HT1080 (cell line): ENCODE measurements at regions not wholly inside any gene's neighbourhood (a gene's known extent, or its start where the extent isn't known, plus 50 kb on each side); places are given as distances from the start of the nearest gene placed in this dataset.
A peak's percentile ranks its signal among the peaks of the same experiment; 100 is the strongest.

Experiments used
- DNase-seq: peaks from one replicate; pipeline ENCODE4 v3.0.0-alpha.2; 2015; ENCODE audit warnings: low read depth

- peak; percentile 58 for DNase-seq
Measured at GRCh38 chr13:72379581-72379980, 347.8 kb downstream of the MZT1 start.

DNA sequence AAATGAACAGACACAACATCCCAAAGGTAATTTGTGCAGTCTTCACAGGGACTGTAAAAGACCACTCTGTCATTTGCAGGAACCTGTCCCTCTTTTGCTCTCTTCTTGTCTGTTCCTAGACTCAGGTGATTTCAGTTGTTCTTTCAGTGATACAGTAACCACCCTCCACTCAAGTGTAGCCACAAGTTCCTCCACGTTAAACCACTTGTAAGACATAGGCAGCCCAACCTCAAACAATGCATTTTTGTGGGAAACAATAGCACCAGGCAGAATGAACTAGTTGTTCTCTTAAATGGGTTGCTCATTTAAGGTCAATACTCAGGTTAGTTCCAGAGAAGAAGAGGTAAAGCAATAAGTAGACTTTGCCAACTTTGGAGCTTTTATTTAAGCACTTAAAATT, 359.4 kb downstream of the MZT1 start:
- DNase-seq = no peak

DNA sequence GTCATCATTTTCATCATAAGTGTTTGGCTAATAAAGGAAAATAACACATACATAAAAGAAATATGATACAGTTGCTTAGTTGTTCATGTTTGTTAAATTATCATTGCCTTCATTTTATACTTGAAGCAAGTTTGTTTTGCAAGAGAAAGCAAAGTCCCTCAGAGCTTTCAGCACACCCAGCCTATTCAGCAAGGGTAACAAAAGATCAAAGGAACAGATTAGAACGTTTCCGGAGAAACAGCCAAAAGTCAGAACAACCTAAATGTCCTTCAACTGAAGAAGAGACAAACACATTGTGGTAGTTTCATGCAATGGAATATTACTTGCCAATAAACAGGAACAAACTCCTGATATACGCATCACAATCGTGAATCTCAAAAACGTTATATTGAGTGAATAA, 380.7 kb downstream of the MZT1 start:
- DNase-seq = no peak

DNA sequence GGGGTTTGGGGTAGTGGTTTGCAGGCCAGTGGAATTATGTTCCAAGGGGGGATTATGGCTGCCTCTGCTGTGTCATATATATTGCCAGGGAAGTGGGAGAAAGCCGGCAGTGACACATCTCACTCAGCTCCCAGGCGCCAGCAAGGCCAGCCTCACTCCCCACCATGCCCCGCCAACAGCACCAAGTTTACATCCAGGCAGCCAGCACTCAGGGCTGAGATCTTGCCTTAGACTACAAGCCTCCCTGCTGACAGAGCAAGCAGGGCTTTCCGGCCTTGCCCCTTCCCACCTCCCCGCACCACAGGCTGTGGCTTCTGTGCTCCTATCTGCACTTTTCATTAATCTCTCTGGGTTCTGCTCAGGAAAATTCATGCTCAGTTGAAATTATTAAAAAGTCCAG, 385.1 kb downstream of the MZT1 start:
- DNase-seq = peak; percentile 5

DNA sequence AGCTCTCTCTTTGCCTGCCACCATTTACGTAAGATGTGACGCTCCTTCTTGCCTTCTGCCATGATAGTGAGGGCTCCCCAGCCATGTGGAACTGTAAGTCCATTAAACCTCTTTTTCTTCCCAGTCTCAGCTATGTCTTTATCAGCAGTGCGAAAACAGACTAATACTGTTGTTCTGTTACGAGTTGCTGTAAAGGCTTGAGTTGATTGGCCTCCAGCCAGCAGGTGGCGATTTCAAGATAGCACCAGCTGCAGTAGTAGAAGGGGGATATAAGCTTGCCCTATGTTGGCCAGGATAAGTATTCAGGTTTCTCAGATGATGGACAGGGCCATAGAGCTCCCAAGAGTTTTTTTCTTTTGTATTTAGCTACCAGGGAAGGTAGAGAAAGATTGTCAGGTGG, 385.5 kb downstream of the MZT1 start:
- no peak for DNase-seq

DNA sequence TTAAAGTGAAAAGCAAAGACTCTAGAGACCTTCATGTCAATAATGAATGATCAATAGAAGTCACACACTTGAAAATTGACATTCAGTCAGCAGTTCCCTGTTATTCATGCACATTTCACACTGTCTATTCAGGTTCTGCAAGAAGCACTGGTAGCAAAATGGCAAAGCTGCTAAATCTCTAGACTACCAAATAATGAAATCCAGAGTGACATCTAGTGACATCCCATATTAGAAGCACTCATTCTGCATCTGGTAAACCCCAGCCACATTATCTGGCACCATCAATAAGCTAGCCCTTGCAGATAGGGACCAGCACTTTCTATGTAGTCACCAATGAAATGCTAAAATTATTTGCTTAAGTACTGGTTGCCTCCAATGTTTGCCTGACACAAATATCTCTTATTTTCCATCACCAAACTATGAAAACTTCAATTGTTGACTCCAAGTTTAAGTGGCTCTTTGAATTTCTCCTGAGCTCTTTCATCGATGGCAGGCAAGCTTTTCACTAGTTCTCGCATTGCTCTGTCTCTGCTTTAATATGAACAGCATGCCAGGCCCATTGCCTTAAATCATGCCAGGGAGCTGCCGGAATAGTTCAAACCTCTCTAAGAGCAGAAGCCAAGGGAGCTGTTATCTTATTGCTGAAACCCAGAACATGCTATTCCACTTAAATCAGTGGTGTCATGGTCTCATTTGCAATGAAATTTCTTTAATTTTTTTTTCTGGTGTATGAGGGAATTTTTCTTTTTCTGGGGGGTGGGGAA, 409.9 kb downstream of the MZT1 start:
- DNase-seq = no peak

DNA sequence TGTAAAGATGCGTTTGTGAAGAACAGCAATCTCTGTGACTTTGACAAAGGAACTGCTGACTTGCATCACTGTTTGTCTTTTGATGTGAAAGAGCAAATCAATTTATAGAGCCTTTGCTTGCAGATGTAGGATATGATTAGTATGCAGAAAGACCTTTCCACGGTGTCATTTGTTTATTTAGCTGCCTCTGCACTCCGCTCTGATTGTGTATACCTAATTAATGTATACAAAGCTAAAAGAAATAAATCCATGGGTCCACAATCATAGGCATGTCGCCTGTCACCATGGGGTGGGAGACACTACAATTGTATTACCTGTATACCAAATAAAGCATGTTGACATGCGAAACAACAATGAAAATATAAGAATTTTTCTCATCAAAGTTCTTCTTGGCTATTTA, 410.7 kb downstream of the MZT1 start:
- DNase-seq = no peak

DNA sequence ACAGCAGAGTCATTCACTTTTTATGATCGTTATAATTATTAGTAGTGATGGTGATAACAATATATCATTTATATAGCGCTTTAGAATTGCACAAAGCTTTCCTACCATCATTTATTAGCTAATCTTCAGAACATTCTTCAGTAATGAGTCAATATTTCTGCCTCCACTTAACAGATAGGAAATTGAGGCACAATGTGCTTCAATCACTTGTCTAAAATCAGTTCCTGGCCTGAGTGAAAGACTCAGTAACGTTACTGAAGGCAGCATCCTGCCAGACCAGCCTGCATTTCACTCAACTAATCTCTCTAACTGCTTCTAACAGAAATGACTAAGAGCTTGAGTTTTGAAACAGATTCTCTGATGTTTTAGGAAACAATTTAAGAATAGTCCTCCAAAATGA, 412.1 kb downstream of the MZT1 start:
- no peak for DNase-seq

GRCh38 chr13:72314210-72314609, 413.2 kb downstream of the MZT1 start:
- DNase-seq = no peak

- no peak for DNase-seq
Measured at GRCh38 chr13:72313546-72313945, 413.9 kb downstream of the MZT1 start.

- no peak for DNase-seq
Measured at GRCh38 chr13:72303941-72304746, 423.3 kb downstream of the MZT1 start.

GRCh38 chr13:72296246-72296645, 429.2 kb upstream of the DACH1 start:
- DNase-seq = no peak

DNA sequence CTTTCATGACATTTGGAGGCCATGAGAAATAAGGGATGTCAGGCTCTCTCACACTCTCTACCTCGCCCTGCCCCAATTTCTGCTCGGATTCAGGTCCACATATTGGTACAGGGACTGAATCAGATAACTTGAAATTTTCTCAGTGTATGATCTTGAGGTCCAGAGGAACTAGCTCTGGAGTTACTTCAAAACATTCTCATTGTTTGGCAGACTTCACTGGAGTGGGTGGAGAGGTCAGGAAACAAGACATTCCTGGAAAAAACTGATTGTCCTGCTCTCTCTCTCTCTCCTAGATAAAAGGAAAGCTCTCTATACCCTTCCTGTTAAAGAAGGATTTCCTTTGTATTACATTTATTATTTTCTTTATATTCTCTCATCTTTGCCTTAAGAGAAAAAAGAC, 428.1 kb upstream of the DACH1 start:
- DNase-seq = no peak

DNA sequence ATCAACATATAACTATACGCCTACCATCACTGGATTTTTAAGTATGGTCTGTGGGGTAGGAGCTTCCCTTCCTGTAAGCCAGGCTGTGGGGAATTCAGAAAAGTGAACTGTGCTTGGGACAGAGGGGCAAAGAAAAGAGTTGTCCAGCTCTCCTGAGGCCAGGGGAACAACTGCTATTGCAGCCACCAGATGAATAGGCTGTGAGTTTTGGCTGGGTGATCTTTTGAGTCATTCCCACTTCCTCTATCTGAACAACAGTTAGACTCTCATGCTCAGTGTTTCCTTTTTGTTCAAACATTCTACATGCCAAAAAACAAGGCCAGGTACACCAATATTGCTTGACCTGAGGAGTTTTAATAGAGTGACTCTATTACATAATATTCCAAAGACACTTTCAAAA, 426.2 kb upstream of the DACH1 start:
- DNase-seq = peak; percentile 66

DNA sequence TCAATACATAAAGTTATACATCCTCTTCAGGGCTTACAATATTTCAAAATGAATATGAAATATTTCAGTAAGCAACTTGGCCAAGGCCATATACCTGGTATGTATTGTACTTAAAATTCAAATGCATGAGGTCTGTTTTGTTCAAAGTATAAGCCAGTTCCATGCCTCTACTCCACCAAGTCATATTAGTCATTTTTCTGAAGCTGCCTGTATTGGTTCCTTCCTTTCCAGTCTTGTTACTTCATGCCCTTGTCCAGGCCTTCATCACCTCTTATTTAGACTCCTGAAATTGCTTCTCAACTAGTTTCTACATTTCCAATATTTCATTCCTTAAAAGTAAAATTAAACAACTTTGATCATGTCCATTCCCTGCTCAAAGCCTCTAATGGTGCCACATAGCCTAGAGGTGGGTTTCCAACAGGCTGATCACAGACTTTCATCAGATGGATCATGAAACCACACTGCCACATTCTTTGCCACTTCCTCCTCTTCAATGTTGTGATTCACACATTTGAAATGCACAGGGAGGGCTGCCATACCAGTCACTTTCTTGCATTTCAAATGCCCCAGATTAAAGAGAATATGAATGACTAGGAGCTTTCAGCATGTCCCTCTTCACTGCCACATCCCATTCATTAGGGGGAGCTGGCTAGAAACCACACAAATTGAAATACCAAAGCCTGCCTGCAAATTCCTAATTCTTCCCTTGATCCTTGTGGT, 424.1 kb upstream of the DACH1 start:
- DNase-seq = peak; percentile 98

GRCh38 chr13:72286421-72286820, 419.4 kb upstream of the DACH1 start:
- no peak for DNase-seq

- peak; percentile 42 for DNase-seq
Measured at GRCh38 chr13:72284791-72285190, 417.8 kb upstream of the DACH1 start.

DNA sequence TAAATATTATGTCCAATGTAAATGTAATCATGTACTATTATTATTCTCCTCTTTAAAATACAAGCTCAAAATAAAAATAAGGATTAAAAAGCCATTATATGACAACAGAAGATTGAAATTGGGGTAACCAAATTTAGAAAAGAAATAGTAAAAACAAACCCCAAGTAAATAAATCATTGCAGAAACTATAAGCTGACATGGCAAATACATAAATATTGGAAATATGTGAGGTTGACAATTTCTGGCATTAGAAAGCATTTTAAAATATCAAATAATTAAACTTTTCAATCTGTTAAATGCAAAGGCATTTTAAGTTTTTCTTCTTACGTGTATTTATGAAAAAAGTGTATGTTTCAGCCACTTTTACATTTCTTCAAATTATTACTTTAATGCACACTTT, 394.7 kb upstream of the DACH1 start:
- no peak for DNase-seq

DNA sequence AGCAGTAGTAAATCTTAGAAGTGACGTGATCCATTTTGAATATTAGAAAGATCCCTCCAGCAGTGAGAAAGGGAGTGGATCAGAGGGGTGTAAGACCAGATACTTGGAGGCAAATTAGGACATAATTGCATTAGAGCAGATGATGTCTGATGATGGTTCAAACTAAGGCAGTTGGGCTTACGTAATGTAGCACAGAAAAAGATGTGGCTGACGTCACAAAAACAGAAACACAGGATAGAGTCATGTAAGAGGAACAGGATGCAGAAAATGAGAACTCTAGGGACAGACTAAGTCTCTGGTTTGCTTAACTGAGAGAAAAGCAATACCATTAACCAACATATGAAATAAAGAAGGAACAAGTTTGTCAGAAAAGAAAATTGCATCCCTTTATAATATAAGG, 392.5 kb upstream of the DACH1 start:
- DNase-seq = no peak

DNA sequence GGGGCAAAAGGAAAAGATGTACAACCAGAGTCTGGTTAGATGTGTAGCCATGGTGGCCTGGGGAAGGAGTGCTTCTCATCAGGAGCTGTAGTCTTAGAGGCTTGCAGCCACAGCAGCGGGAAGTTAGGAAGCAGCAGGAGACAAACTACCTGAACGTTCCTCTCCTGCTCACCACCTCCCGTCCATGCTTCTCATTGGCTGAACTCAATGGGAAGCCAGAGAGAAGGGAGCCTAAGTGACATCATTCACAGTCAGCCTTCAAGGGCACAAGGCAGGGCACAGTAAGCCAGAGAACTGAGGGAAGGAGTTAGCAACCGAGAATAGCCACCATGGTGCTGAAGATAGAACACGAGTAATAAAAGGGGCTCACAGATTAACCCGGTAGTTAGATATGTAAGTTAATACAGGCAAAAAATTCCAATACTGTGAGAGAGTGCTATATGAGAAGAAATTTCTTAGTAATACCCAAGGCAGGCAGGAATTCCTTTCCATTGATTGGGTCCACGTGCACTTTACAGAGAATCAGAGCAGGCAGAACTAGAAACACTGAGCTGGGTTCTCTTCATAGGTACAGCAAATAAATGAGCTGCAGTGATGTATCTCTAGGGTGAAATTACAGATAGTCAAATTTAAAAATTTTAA, 391.5 kb upstream of the DACH1 start:
- DNase-seq = no peak

- DNase-seq = peak; percentile 61
Measured at GRCh38 chr13:72255908-72256307, 388.9 kb upstream of the DACH1 start.

- DNase-seq = no peak
Measured at GRCh38 chr13:72253754-72254153, 386.8 kb upstream of the DACH1 start.
